G401 (cell line): ENCODE measurements at regions not wholly inside any gene's neighbourhood (a gene's known extent, or its start where the extent isn't known, plus 50 kb on each side); places are given as distances from the start of the nearest gene placed in this dataset.

Experiments
- DNase-seq: peaks from one replicate; pipeline ENCODE4 v3.0.0-alpha.2; 2015; ENCODE audit warnings: low spot score
- in situ Hi-C: cut with HindIII; loops from 2 replicates; pipeline ENCODE4 v1.10.0; 2016; ENCODE audit warnings: low sequenced_read_pairs, mixed read lengths

DNA sequence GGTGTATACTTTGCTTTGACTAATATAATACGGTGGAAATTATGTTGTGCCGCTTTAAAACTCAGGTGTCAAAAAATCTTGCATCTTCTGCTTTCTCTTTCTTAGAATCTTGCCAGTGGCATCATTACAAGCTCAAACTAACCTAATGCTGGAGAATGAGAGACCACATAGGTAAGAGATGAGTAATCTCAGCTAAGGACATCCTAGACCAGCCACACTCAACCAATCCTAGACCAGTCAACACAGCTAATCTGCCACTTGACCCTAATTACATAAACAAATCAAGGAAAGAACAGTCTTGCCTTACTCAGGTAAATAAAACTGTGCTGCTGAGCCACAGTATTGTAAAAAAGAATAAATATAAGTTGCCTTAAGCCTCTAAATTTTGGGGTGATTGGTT is 1323.9 kb upstream of the SPRY2 start:
- in situ Hi-C loops = no loop called here
- no peak for DNase-seq

DNA sequence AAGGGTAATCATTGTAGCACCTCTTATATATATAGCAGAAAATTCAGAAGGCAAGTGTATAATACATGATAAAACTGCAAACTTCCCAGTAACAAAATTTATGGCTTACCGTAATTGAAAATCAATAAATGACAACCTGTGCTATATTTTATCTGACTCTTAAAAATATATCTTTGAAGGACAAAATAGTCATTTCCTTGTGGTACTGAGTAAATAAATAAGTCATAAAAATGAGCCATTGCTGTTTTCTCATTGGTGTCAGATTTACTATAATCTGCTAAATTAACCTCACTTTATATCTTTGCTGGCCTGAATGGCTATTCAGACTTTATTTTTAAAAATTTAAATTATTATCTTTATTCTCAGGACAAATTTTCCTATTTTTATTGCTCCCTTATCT is 1319.1 kb upstream of the SPRY2 start:
- in situ Hi-C loops = no loop called here

DNA sequence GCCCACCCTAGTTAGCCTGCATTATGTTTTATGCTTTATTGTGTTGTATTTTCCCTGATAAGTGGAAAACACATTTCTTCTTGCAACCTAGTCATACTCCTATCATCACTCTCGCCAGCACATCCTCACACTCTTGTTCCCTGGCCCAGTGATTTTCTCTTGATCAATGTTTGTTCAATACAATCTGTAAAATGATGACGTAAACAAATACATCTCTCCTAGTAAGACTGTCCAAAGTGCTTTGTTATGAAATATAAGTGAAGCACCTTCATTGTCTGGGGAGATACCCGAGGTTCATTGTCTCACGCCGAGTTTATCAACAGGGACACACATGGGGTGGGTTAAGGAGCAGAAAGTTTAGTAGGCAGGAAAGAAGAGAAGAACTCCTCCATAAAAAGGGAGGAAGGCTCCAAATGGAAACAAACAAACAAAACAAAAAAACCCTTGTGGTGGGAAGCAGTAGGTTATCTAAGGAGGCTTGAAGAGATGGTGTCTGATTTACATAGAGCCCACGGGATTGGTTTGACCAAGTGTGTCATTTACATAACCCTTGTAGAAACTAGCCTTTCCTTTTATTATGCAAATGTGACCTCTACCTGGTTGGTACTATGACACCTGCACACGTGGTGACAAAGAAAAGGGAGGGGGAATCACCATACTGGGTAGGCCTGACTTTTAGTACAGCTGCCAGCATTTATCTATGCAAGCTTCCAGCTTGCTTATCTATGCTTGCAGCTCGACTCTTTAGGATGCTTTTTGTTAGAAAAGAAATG is 1317.9 kb upstream of the SPRY2 start:
- in situ Hi-C loops = no loop called here
- DNase-seq = no peak

More for the DNA sequence above, 1319.1 kb upstream of the SPRY2 start:
- DNase-seq = no peak

DNA sequence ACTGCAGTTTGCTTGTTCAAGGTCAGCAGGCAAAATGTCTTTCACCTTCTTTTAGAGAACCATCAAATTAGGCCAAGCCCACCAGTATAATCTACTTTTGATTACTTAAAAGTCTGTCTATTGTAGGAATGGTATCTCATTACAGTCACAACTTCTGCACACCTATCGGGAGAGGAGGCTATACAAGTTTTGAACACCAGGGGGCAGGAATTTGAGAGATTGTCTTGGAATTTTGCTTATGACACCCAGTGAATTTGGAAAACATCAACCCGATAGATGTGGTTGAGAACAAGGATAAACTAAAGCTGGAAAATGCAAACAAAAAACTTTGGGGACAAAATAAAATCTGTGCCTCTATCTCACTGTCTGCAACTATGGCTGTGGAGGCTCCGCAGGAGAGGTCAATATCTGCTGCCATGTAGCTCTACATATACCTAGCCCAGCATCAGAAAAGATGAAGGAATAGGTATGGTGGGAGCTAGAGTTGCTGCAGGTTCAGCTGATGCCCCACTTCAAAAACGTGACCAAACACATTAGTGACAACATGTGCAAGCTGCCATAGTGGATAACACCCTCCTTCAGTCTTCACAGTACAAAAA is 1299.2 kb upstream of the SPRY2 start:
- in situ Hi-C loops = no loop called here
- DNase-seq = no peak

DNA sequence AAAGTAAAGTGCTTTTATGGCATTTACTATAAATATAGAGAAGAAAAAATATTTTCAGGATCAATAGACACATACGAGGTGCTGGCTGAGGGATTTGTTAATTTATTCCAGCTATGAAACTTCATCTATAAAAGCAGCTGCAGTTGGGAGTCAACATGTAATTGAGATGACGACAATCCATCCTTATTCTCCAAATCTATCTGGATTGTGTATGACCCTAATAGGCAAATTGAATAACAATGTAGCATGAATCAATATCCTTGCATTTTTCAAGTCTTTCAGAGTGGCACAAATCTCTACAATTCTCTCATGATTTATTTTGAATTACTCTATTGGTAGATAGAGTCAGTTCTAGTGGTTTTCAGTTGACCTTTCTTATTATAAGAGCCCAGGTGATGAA is 1296.5 kb upstream of the SPRY2 start:
- DNase-seq = no peak
- in situ Hi-C loops = no loop called here

DNA sequence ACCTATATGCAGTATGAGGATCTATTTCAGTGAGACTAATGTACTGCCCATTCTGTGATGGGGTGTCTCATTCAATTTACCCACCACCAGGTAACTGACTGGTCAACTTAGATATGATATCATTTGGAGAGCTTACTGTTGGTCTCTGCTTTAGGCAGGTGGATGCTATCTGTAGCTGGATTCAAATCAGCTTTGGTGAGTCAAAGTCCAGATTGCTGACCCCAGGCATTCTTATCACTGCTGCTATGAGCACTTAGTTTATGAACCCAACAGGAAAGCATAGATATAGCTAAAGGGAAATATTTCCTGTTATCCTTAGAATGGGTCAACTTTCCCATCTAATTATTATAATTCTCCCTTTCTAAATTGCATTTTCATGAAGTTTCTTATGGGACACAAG is 1295.2 kb upstream of the SPRY2 start:
- in situ Hi-C loops = no loop called here
- no peak for DNase-seq

DNA sequence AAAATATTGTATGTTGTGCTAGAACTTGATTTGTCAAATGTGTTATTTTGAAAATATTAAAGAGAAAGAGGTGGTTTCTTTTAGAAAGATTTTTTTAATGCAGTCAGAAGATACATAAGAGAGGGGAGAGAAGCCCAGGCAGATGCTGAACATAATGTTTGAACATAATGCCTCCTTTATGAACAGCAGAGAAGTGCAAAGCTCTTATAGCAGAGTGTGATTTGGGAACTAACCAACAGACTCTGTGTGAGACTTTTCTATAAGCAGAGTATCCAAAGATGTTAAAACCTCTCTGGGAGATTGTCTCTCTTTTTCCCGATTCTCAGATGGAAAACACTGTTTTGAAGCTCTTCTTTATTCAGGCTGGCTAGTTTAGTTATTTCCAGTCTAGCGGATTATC is 1274.1 kb upstream of the SPRY2 start:
- DNase-seq = no peak
- in situ Hi-C loops = no loop called here

DNA sequence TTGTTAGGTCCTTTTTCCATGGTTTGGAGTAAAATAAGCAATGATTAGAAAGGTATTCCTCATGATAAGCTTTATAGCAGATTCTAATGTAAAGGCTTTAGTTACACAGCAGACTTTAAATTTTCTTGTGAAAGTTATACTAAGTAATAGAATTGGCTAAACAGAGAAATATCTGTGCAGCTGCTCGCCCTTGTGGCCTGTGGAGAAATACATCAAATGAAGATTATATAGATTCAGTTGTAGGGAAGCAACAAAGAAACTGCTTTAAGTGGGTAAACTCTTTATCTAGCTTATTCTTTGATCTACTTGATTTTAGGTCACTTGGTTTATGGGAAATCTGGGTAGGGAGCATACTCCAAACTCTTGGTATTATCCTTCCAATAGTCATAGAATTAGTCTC is 1269.7 kb upstream of the SPRY2 start:
- DNase-seq = no peak
- in situ Hi-C loops = no loop called here

DNA sequence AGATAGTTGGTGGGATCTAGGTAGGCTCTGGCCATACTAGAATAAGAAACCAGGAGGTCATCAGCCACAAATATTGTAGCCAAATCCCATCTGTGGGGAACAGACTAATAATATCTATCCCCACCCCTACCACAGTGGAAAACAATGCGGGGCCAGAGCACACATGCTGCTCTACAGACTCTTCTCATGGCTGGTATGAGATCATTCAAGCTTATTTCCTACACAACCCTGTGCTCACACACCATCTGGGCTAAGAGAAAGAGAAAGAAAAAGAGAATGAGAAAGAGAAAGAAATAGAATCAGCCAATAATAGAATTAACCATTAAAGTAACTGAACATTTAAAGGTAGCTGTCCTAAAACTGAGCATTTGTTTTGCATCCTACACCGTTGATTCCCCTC is 1268.4 kb upstream of the SPRY2 start:
- DNase-seq = no peak
- in situ Hi-C loops = no loop called here

DNA sequence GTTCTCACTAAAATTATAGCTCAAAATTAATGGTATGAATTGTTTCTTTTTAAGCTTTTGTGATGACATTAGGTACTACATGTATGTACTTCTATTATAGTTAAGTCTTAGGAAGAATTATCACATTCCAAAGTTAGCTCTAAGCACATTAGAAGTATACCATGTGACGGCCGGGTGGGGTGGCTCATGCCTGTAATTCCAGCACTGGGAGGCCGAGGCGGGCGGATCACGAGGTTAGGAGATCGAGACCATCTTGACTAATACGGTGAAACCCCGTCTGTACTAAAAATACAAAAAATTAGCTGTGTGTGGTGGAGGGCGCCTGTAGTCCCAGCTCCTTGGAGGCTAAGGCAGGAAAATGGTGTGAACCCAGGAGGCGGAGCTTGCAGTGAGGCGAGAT is 1265.1 kb upstream of the SPRY2 start:
- in situ Hi-C loops = no loop called here

DNA sequence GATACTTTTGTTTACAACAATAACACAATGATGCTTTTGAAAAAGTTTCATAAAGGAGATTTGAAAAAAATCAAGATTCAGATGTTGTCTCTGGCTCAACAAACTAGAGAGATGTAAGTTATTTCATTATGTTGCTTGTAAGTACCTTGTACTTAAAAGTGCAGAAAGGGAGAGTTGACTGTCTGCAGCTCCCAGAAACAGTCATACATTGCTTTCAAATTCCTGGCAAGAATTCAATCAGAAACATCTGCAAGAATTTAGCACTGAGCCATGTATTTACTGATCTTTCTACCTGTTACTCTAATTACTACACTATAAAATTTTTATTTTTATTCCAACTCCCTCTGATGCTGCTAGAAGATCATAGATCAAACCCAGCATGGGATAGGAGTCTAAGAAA is 1261.3 kb upstream of the SPRY2 start:
- DNase-seq = no peak

More for the DNA sequence above, 1265.1 kb upstream of the SPRY2 start:
- no peak for DNase-seq

DNA sequence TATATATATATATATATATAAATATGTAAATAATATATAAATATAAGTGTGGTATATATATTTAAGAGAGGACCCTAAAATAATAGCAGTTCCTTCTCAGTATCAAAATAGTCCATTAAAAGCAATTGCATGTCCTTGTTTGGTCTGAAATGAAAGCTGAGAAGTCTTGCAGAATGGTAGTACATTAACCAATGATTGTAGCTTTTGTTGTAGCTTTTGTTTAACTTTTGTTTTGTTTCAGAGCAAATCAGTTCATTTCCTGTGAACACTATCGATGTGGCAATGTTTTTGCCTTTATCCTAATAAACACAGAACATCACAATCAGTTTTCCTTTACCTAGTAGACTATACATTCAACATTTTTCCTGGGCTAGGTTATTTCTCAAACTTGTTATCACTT is 1256.2 kb upstream of the SPRY2 start:
- in situ Hi-C loops = no loop called here
- DNase-seq = no peak

More for the DNA sequence above, 1261.3 kb upstream of the SPRY2 start:
- in situ Hi-C loops = no loop called here

DNA sequence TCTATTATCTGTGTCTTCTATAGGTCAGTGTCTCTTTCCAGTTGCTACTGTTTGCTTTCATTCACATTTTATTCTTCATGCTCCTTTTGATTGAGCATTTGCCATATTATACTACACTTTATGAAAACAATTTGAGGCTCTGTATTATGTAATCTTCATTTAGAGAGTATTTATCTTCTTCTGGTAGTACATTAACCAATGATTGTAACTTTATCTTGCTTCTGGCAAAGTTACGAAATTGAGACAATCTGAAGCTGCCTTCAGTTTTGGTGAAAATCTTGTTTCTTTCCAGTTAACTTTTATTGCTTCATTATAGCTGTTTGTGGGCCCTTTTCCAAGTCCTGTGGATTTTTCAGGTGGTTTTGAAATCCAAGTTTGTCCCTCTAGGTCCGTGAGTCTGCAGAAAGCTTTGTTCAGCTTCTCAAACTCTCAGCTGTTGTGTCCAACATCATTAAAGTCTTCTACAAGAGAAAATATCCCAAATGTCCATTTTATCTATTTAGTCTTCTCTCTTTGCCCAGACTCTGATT is 1255.4 kb upstream of the SPRY2 start:
- no peak for DNase-seq
- in situ Hi-C loops = no loop called here

DNA sequence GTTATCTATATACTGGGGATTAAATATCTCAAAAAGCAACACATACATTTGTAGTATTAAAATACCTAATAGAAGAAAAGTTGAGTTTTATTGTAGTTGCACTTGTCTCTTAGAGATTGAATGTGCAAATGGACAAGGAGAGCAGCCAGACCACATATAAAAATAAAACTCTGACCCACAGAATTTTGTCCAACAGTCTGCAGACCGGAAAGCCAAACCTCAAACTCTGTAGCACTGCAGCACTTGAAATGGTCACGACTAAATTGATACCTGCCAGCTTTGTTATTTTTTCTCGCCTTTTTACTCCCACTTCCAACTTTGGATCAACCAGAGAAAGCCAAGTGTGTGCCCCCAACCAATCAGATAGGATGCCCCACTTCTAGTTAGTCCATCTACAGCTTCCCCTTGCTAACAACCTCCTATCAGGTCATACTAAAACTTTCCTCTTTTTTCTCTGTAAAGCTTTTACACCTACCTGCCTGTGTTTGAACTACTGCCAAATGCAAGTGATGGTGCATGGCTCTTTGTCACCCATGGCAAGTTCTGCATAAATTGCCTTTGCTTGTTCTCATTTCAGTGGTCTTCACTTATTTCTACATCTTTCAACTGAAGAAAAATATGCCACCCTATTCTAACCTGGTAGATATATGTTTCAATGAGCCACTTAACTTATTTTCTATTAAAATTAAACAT is 1250.7 kb upstream of the SPRY2 start:
- DNase-seq = no peak
- in situ Hi-C loops = no loop called here

DNA sequence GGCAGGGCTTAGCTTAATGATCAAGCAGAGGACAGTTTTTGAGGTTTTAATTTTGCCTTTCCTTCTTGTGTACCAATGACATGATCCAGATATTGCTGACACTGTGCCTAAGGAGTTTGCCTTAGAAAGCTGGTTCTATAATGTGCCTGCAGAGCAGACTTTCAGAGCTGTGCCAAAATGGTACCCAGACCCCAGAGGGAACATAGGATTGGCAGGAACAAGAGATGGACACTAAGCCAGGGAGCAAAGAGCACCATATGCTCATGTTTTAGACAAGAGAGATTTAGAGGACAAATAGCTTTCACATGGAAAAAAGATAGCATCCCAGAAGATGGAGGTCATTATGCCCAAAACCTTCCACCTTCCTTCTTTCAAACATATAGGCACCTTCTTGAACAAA is 1241.5 kb upstream of the SPRY2 start:
- DNase-seq = peak; percentile 86
- in situ Hi-C loops = no loop called here

DNA sequence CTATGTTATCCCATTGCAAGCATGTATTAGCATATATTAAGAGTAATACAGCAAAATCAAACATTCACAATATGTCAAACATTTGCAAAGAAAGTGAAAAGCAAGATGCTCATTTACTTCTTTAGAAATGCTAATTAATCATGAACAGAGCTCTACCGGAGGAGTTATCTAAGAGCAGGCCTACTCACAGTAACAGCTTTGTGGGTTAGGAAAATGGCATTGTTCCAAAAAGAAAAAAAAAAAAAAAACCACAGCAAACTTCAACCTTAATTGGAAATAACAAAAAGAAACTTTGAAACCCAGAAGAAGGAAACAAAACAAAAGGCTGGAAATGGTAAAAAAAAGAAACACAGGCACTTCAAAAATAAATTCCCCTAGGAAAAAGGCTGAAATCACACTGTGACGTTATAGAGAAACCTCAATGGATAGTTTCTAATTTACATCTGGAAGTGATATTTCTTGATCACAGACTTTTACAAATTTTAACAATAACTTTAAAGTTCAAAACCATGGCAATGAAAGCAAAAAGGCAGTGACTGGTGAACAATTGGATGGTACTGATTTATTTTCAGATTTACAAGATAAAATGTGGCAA is 1236.8 kb upstream of the SPRY2 start:
- no peak for DNase-seq
- in situ Hi-C loops = no loop called here

DNA sequence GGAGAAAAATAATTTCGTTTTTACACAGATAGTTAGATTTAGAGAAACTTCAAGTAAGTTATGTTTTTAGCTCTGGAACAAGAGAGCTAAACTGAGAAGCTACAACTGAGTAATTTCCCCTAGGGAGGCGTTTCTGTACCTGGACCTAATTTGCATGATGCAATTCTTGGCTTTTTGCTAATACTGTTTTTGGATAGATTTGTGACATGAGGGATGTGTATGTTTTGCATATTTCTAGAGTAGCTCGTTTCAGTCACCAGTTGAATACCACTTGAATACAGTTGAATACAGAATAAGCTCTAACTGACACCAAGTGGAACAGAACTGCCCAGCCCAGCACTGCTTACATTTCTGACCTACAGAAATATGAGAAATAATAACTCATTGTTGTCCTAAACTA is 1227.9 kb upstream of the SPRY2 start:
- in situ Hi-C loops = no loop called here

DNA sequence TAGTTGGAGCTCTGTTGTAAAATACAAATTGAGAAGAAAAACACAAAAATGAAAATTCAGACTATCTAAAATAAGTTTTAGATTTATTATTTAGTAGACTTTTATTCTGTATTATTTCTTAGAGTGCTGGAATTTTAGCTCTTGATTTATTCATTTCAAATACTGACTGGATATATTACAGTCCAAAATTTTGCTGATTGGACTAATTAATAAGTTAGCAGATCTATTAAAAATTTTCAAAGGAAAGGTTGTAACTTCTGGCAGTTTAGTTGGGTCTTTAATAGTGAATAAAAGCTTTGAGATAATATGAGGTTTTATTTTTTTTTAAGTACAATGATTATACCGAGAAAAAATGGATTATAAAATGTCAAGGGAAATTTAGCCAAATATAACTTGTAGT is 1224.9 kb upstream of the SPRY2 start:
- in situ Hi-C loops = no loop called here
- DNase-seq = no peak

More for the DNA sequence above, 1227.9 kb upstream of the SPRY2 start:
- no peak for DNase-seq

DNA sequence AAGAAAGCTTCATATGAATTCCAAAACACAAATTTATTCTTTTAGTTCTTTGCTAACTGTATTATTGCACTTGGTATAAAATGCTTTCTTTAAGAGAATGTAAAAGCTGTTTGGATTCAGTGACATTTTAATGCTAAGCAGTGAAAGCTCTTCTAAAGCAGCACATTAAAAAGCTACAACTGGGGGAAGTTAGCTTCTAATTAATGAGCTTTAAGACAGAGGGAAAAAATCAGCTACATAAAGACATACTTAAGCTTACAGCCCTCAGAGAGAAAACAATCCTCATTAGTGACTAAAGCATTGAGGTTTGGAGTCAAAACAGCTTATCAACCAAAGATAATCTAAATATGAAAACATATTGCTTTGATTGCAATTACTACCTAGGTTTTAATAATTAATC is 1222.2 kb upstream of the SPRY2 start:
- in situ Hi-C loops = no loop called here
- no peak for DNase-seq

DNA sequence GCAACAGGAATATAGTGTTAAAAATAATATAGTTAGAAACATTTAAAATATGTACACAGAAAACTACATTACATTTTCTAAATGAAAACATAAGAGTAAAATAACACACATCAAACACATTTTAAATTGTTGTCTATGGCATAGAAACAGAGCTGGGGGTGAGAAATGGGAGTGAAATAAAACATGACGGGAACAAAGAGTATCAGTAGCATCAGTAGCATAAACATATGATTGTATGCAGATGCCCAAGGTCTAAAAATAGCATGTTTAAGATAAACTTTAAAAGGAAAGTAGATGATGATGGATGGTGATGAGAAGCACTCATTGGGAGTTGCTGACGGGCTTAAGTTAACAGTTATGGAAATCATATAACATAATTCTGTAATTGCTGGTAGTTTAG is 1221.7 kb upstream of the SPRY2 start:
- in situ Hi-C loops = no loop called here
- DNase-seq = no peak
